Breast epithelium (tissue), 3 donors: ENCODE measurements at regions not wholly inside any gene's neighbourhood (a gene's known extent, or its start where the extent isn't known, plus 50 kb on each side); places are given as distances from the start of the nearest gene placed in this dataset.

Experiments used
- CTCF ChIP-seq, 3 donors: fragments of 450-650 bp; IDR thresholded peaks; one replicate each; pipeline ENCODE4 v1.5.1; 2016 to 2017; ENCODE audit warnings: antibody characterized with exemption in 3 of 3, mild to moderate bottlenecking in 3 of 3, moderate library complexity in 3 of 3
- POLR2AphosphoS5 ChIP-seq, 3 donors: sonication (generic); formaldehyde crosslinking; IDR thresholded peaks; one replicate each; pipeline ENCODE4 v1.6.1; 2017; ENCODE audit warnings: antibody characterized with exemption in 3 of 3

DNA sequence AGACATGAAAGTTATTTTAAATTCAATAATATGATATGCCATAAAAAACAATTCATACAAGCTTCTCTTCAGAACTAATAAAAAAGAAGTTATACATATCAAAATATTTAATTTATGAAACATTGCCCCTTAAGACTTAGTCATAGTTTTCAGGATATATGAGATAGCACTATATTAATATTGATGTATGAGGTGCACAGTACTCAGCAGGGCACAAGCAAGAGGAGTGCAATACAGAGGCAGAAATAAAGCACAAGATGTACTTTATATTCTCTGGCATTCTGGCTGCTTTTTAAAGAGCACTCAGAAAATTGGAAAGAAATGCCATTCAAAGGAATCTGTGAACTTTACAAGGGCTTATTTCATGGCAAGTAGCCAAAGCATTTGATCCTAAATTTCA, 274.9 kb downstream of the CPXCR1 start:
- TF ChIP-seq CTCF (IDR thresholded peaks at IDR 0.05) (no peak), POLR2AphosphoS5 (IDR thresholded peaks at IDR 0.05) (no peak)
